ENCODE measurements at regions not wholly inside any gene's neighbourhood (a gene's known extent, or its start where the extent isn't known, plus 50 kb on each side); places are given as distances from the start of the nearest gene placed in this dataset.

DNA sequence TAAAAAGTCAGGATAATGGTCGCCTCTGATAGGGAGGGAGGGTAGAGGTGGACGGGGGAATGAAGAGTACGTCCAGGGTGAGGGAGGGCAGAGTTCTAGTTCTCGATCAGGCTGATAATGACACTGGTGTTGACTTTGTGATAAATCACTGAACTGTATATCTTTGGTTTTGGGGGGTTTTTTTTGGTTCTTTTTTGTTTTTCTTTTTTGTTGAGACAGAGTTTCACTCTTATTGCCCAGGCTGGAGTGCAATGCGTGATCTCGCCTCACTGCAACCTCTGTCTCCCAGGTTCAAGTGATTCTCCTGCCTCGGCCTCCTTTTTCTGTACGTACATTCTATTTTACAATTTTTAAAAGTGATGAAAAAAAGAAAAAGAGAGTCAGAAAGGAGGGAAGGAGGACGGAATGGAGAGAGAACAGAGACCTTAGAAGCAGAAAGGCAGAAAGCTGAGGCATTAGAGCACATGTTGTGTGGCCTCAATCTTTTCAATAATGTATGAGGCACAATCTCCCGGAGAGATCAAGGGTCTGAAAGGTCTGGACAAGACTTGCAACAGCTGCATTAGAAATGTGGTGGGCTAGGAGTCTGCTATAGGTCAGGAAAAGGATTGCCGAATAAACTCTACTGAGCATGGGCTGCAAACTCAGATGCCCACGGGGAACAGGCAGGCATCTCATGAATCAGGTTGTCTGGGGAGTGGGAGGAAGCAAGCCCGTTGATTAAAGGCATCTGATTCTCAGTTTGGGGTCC, 174.8 kb downstream of the TOMM20 start (continued):
- no peak for TF ChIP-seq PRDM4 (CRISPR knock-in tag; IDR thresholded peaks at IDR 0.05; ENCODE audit: borderline replicate concordance)
- TF ChIP-seq STAT5B (CRISPR knock-in tag; IDR thresholded peaks at IDR 0.05), result no peak
- TF ChIP-seq, protein P1, sequence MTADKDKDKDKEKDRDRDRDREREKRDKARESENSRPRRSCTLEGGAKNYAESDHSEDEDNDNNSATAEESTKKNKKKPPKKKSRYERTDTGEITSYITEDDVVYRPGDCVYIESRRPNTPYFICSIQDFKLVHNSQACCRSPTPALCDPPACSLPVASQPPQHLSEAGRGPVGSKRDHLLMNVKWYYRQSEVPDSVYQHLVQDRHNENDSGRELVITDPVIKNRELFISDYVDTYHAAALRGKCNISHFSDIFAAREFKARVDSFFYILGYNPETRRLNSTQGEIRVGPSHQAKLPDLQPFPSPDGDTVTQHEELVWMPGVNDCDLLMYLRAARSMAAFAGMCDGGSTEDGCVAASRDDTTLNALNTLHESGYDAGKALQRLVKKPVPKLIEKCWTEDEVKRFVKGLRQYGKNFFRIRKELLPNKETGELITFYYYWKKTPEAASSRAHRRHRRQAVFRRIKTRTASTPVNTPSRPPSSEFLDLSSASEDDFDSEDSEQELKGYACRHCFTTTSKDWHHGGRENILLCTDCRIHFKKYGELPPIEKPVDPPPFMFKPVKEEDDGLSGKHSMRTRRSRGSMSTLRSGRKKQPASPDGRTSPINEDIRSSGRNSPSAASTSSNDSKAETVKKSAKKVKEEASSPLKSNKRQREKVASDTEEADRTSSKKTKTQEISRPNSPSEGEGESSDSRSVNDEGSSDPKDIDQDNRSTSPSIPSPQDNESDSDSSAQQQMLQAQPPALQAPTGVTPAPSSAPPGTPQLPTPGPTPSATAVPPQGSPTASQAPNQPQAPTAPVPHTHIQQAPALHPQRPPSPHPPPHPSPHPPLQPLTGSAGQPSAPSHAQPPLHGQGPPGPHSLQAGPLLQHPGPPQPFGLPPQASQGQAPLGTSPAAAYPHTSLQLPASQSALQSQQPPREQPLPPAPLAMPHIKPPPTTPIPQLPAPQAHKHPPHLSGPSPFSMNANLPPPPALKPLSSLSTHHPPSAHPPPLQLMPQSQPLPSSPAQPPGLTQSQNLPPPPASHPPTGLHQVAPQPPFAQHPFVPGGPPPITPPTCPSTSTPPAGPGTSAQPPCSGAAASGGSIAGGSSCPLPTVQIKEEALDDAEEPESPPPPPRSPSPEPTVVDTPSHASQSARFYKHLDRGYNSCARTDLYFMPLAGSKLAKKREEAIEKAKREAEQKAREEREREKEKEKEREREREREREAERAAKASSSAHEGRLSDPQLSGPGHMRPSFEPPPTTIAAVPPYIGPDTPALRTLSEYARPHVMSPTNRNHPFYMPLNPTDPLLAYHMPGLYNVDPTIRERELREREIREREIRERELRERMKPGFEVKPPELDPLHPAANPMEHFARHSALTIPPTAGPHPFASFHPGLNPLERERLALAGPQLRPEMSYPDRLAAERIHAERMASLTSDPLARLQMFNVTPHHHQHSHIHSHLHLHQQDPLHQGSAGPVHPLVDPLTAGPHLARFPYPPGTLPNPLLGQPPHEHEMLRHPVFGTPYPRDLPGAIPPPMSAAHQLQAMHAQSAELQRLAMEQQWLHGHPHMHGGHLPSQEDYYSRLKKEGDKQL (CRISPR knock-in tag; IDR thresholded peaks at IDR 0.05; ENCODE audit: low read depth), result no peak
- no peak for TF ChIP-seq BHLHE40 (IDR thresholded peaks at IDR 0.05; ENCODE audit: low read length)
- TF ChIP-seq TBL1XR1 (IDR thresholded peaks at IDR 0.05; ENCODE audit: borderline replicate concordance, low read length, partially characterized antibody), result peak; percentile 33
- peak; percentile 71 for TF ChIP-seq RARA (CRISPR knock-in tag; IDR thresholded peaks at IDR 0.05)
- TF ChIP-seq TFE3 (CRISPR knock-in tag; IDR thresholded peaks at IDR 0.05), result no peak
- TF ChIP-seq ZNF101 (CRISPR knock-in tag; IDR thresholded peaks at IDR 0.05; ENCODE audit: borderline replicate concordance, low read depth), result no peak
- TF ChIP-seq, protein P2, sequence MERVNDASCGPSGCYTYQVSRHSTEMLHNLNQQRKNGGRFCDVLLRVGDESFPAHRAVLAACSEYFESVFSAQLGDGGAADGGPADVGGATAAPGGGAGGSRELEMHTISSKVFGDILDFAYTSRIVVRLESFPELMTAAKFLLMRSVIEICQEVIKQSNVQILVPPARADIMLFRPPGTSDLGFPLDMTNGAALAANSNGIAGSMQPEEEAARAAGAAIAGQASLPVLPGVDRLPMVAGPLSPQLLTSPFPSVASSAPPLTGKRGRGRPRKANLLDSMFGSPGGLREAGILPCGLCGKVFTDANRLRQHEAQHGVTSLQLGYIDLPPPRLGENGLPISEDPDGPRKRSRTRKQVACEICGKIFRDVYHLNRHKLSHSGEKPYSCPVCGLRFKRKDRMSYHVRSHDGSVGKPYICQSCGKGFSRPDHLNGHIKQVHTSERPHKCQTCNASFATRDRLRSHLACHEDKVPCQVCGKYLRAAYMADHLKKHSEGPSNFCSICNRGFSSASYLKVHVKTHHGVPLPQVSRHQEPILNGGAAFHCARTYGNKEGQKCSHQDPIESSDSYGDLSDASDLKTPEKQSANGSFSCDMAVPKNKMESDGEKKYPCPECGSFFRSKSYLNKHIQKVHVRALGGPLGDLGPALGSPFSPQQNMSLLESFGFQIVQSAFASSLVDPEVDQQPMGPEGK (CRISPR knock-in tag; IDR thresholded peaks at IDR 0.05), result peak; percentile 31; the same call in 1 of the 2 replicates
- TF ChIP-seq LCORL (IDR thresholded peaks at IDR 0.05), result no peak
- TF ChIP-seq LCORL (CRISPR knock-in tag; IDR thresholded peaks at IDR 0.05), result 0 out of 2 replicates have a peak, but pooled peaks have one; percentile 41
